SK-N-SH (cell line): ENCODE measurements at regions not wholly inside any gene's neighbourhood (a gene's known extent, or its start where the extent isn't known, plus 50 kb on each side); places are given as distances from the start of the nearest gene placed in this dataset.
"Not testable (repeated sequence)": the region's sequence is repeated elsewhere in the genome, so short reads cannot be mapped to it uniquely, and the experiment has no call there.

Experiments
- CTCF ChIA-PET: fragments of 300-600, 350-600 bp; formaldehyde crosslinking; extraction: SDS; loops from one replicate; lab custom pipeline; 2021; lab: Yijun Ruan, JAX
- POLR2A ChIA-PET: fragments of 350-600 bp; sonication (Branson Sonifier 250); formaldehyde crosslinking; extraction: SDS; loops from one replicate; lab custom pipeline; 2020; ENCODE audit warnings: antibody characterized with exemption, inconsistent platforms; lab: Yijun Ruan, JAX
- DNase-seq: peaks from one replicate; pipeline ENCODE4 v3.0.0; 2012
- H2AFZ ChIP-seq: fragments of 200-600 bp; sonication (generic); 2 replicates; pipeline ENCODE4 v1.8.1; 2016; ENCODE audit warnings: antibody characterized with exemption, mild to moderate bottlenecking, low read depth
- H3F3A ChIP-seq: fragments of 200-600 bp; sonication (generic); replicated peaks from 2 replicates; pipeline ENCODE3; 2016; ENCODE audit warnings: antibody characterized with exemption, mild to moderate bottlenecking; ENCODE audit not compliant: insufficient read depth
- H3K27ac ChIP-seq, 2 experiments: fragments of 200-500 bp in 1 of 2; fragments of 200-600 bp in 1 of 2; sonication (Bioruptor generic) in 1 of 2; sonication (generic), shearing (Covaris generic) in 1 of 2; 2 replicates each; pipeline versions ENCODE4 v1.5.1 to v1.6.1; 2014 to 2016; ENCODE audit warnings: low read depth in 2 of 2, inconsistent platforms in 1 of 2, low read length in 1 of 2, mild to moderate bottlenecking in 1 of 2, mixed read lengths in 1 of 2
- H3K27me3 ChIP-seq: fragments of 200-600 bp; sonication (generic), shearing (Covaris generic); 2 replicates; pipeline ENCODE4 v1.6.1; 2016; ENCODE audit warnings: mixed run types; ENCODE audit not compliant: insufficient read depth
- H3K36me3 ChIP-seq, 2 experiments: fragments of 200-500 bp in 1 of 2; fragments of 200-600 bp in 1 of 2; sonication (Bioruptor generic) in 1 of 2; sonication (generic) in 1 of 2; replicated peaks in 1 of 2; 2 replicates each; pipeline versions ENCODE3 to v1.5.1; 2014 to 2016; ENCODE audit warnings: low read length in 1 of 2, mild to moderate bottlenecking in 1 of 2; ENCODE audit not compliant: insufficient read depth in 2 of 2, control insufficient read depth in 1 of 2
- H3K4me1 ChIP-seq, 2 experiments: fragments of 200-500 bp in 1 of 2; fragments of 200-600 bp in 1 of 2; sonication (Bioruptor generic) in 1 of 2; sonication (generic), shearing (Covaris generic) in 1 of 2; 2 replicates each; pipeline versions ENCODE4 v1.5.1 to v1.6.1; 2014 to 2016; ENCODE audit warnings: low read depth in 1 of 2, low read length in 1 of 2, mixed run types in 1 of 2; ENCODE audit not compliant: insufficient read depth in 2 of 2, control insufficient read depth in 1 of 2
- H3K4me2 ChIP-seq: fragments of 200-600 bp; sonication (generic), shearing (Covaris generic); 2 replicates; pipeline ENCODE4 v1.6.1; 2017; ENCODE audit warnings: mixed run types
- H3K4me3 ChIP-seq, 2 experiments: fragments of 200-500 bp in 1 of 2; fragments of 200-600 bp in 1 of 2; sonication (Bioruptor generic) in 1 of 2; sonication (generic), shearing (Covaris generic) in 1 of 2; 2 replicates each; pipeline versions ENCODE4 v1.5.1 to v1.8.1; 2014 to 2016; ENCODE audit warnings: low read depth in 2 of 2, inconsistent platforms in 1 of 2, low read length in 1 of 2, mild to moderate bottlenecking in 1 of 2, mixed read lengths in 1 of 2, moderate library complexity in 1 of 2
- H3K79me2 ChIP-seq: fragments of 200-600 bp; sonication (generic); 2 replicates; pipeline ENCODE4 v1.8.1; 2017; ENCODE audit warnings: mild to moderate bottlenecking; ENCODE audit not compliant: insufficient read depth
- H3K9ac ChIP-seq: fragments of 200-600 bp; sonication (generic); 2 replicates; pipeline ENCODE4 v1.6.1; 2017; ENCODE audit warnings: mixed run types
- H3K9me2 ChIP-seq: fragments of 200-600 bp; sonication (generic); 2 replicates; pipeline ENCODE4 v1.6.1; 2017; ENCODE audit warnings: mixed run types
- H3K9me3 ChIP-seq: fragments of 200-600 bp; sonication (generic); 2 replicates; pipeline ENCODE4 v1.6.1; 2017; ENCODE audit warnings: mixed run types, mild to moderate bottlenecking, moderate library complexity
- H4K20me1 ChIP-seq: fragments of 200-600 bp; sonication (generic); 2 replicates; pipeline ENCODE4 v1.6.1; 2017; ENCODE audit warnings: mild to moderate bottlenecking, mixed run types; ENCODE audit not compliant: insufficient read depth
- WGBS: methylation state at CpG from one replicate; pipeline ENCODE4 v1.1.6; 2017; ENCODE audit warnings: low lambda C conversion rate; 5-methylcytosine and 5-hydroxymethylcytosine counted together

- H2AFZ ChIP-seq, POLR2A ChIA-PET, H3K4me2 ChIP-seq, DNase-seq, H3F3A ChIP-seq, H3K27me3 ChIP-seq, H3K9me2 ChIP-seq, H3K36me3 ChIP-seq, H3K9ac ChIP-seq, H3K4me3 ChIP-seq, H4K20me1 ChIP-seq, H3K27ac ChIP-seq, H3K4me1 ChIP-seq, H3K9me3 ChIP-seq, CTCF ChIA-PET, H3K79me2 ChIP-seq: not testable (repeated sequence)
- 30% methylated on average over 7 of the region's 7 CpGs for WGBS
These were observed 114.5 kb upstream of the VOPP1 start for GRCh38 chr7:55686771-55687170.

- DNase-seq, H2AFZ ChIP-seq, H3K27me3 ChIP-seq, H3K36me3 ChIP-seq, H3K9me3 ChIP-seq, CTCF ChIA-PET, H4K20me1 ChIP-seq, H3F3A ChIP-seq, H3K4me2 ChIP-seq, H3K9me2 ChIP-seq, H3K4me3 ChIP-seq, H3K4me1 ChIP-seq, H3K79me2 ChIP-seq, H3K27ac ChIP-seq, POLR2A ChIA-PET, H3K9ac ChIP-seq: not testable (repeated sequence)
- WGBS = 36% methylated on average over 6 of the region's 9 CpGs
These were observed 111.2 kb upstream of the VOPP1 start for GRCh38 chr7:55683501-55683900.

- H4K20me1 ChIP-seq = not testable (repeated sequence)
These were observed 103.3 kb upstream of the VOPP1 start for GRCh38 chr7:55675589-55675988.

GRCh38 chr7:55673525-55673924 is 101.2 kb upstream of the VOPP1 start:
- H3K79me2 ChIP-seq, H3F3A ChIP-seq, H3K9me3 ChIP-seq, H3K4me3 ChIP-seq, DNase-seq, H3K36me3 ChIP-seq, H3K27me3 ChIP-seq, H3K9ac ChIP-seq, H4K20me1 ChIP-seq, H3K9me2 ChIP-seq, H2AFZ ChIP-seq, H3K27ac ChIP-seq, H3K4me2 ChIP-seq, H3K4me1 ChIP-seq, POLR2A ChIA-PET, CTCF ChIA-PET: not testable (repeated sequence)

More at GRCh38 chr7:55675589-55675988, 103.3 kb upstream of the VOPP1 start:
- H3F3A ChIP-seq, H3K9me2 ChIP-seq, H3K27me3 ChIP-seq, H2AFZ ChIP-seq, H3K9ac ChIP-seq, POLR2A ChIA-PET, H3K79me2 ChIP-seq, CTCF ChIA-PET, DNase-seq, H3K36me3 ChIP-seq, H3K4me3 ChIP-seq, H3K27ac ChIP-seq, H3K4me2 ChIP-seq, H3K9me3 ChIP-seq, H3K4me1 ChIP-seq: not testable (repeated sequence)
- WGBS = 0% methylated on average over 1 of the region's 1 CpG

GRCh38 chr7:55672084-55672483 is 99.8 kb upstream of the VOPP1 start:
- H3K36me3 ChIP-seq, POLR2A ChIA-PET, DNase-seq, H2AFZ ChIP-seq, H3K4me1 ChIP-seq, H3K9me2 ChIP-seq, H3F3A ChIP-seq, H3K4me3 ChIP-seq, CTCF ChIA-PET, H3K9me3 ChIP-seq, H3K27ac ChIP-seq, H3K79me2 ChIP-seq, H3K4me2 ChIP-seq, H3K27me3 ChIP-seq, H3K9ac ChIP-seq, H4K20me1 ChIP-seq: not testable (repeated sequence)
- WGBS = 14% methylated on average over 1 of the region's 1 CpG
